Keratinocyte (primary cell): ENCODE measurements at regions not wholly inside any gene's neighbourhood (a gene's known extent, or its start where the extent isn't known, plus 50 kb on each side); places are given as distances from the start of the nearest gene placed in this dataset.

Experiments used
- DNase-seq: peaks from one replicate; pipeline ENCODE4 v3.0.0-alpha.2; 2011; ENCODE audit warnings: low read depth, missing footprints, low spot score
- FAIRE-seq: peaks from 2 replicates; lab custom pipeline; 2011; peaks lifted over from hg19 to GRCh38; lab: Jason Lieb, UNC
- H2AFZ ChIP-seq: 2 replicates; pipeline ENCODE4 v1.6.0; 2012; ENCODE audit warnings: low read length, control low read depth, inconsistent platforms; ENCODE audit not compliant: control insufficient read depth
- H3K27ac ChIP-seq: 2 replicates; pipeline ENCODE4 v1.5.1; 2011; ENCODE audit warnings: low read length; ENCODE audit not compliant: control insufficient read depth, insufficient read depth
- H3K27me3 ChIP-seq: 3 replicates; pipeline ENCODE4 v1.6.0; 2011; ENCODE audit warnings: low read length; ENCODE audit not compliant: control insufficient read depth, insufficient read depth; ENCODE audit errors: extremely low read depth
- H3K36me3 ChIP-seq, 2 experiments: 2 replicates in 1 of 2; 3 replicates in 1 of 2; pipeline ENCODE4 v1.5.1; 2011; ENCODE audit warnings: low read length in 2 of 2, mild to moderate bottlenecking in 1 of 2; ENCODE audit not compliant: control insufficient read depth in 2 of 2, insufficient read depth in 2 of 2; ENCODE audit errors: extremely low read depth in 1 of 2
- H3K4me1 ChIP-seq: 3 replicates; pipeline ENCODE4 v1.5.1; 2011; ENCODE audit warnings: low read length; ENCODE audit not compliant: control insufficient read depth, insufficient read depth; ENCODE audit errors: extremely low read depth
- H3K4me2 ChIP-seq: 3 replicates; pipeline ENCODE4 v1.6.0; 2011; ENCODE audit warnings: low read depth, low read length; ENCODE audit not compliant: control insufficient read depth, insufficient read depth; ENCODE audit errors: extremely low read depth
- H3K4me3 ChIP-seq, 3 experiments: fragments of 200-600 bp in 1 of 3; sonication (generic) in 1 of 3; 2 replicates in 2 of 3; 3 replicates in 1 of 3; pipeline ENCODE4 v1.5.1; 2011 to 2016; ENCODE audit warnings: low read length in 3 of 3, mild to moderate bottlenecking in 3 of 3, control low read depth in 2 of 3, inconsistent platforms in 1 of 3, low read depth in 1 of 3, mixed read lengths in 1 of 3, mixed run types in 1 of 3, moderate library complexity in 1 of 3; ENCODE audit not compliant: control insufficient read depth in 2 of 3, insufficient read depth in 2 of 3; ENCODE audit errors: extremely low read depth in 1 of 3
- H3K79me2 ChIP-seq: 2 replicates; pipeline ENCODE4 v1.6.0; 2012; ENCODE audit warnings: low read length; ENCODE audit not compliant: control insufficient read depth, insufficient read depth
- H3K9ac ChIP-seq: 3 replicates; pipeline ENCODE4 v1.6.0; 2011; ENCODE audit warnings: low read length; ENCODE audit not compliant: control insufficient read depth, insufficient read depth; ENCODE audit errors: extremely low read depth
- H3K9me1 ChIP-seq: 3 replicates; pipeline ENCODE4 v1.6.0; 2011; ENCODE audit warnings: low read length; ENCODE audit not compliant: control insufficient read depth, insufficient read depth; ENCODE audit errors: extremely low read depth
- H3K9me3 ChIP-seq: 2 replicates; pipeline ENCODE4 v1.5.1; 2012; ENCODE audit warnings: low read depth, low read length; ENCODE audit not compliant: control insufficient read depth
- H4K20me1 ChIP-seq: 3 replicates; pipeline ENCODE4 v1.6.0; 2011; ENCODE audit warnings: low read length; ENCODE audit not compliant: control insufficient read depth, insufficient read depth; ENCODE audit errors: extremely low read depth
- CTCF ChIP-seq, 3 experiments: IDR thresholded peaks in 1 of 3; conservative IDR thresholded peaks in 1 of 3; optimal IDR thresholded peaks in 1 of 3; 2 replicates in 2 of 3; 3 replicates in 1 of 3; pipeline versions ENCODE3 to v1.5.1; 2011; ENCODE audit warnings: low read length in 3 of 3, mild to moderate bottlenecking in 3 of 3, moderate library complexity in 2 of 3, control low read depth in 1 of 3, inconsistent platforms in 1 of 3; ENCODE audit not compliant: insufficient read depth in 2 of 3; ENCODE audit errors: extremely low read depth in 1 of 3
- EZH2 ChIP-seq: IDR thresholded peaks from one replicate; pipeline ENCODE4 v1.6.1; 2012; ENCODE audit warnings: inconsistent platforms, mild to moderate bottlenecking, low read length, moderate library complexity
- dilution Hi-C: fragments of 300-500 bp; cut with MboI; formaldehyde crosslinking; loops from one replicate; pipeline ENCODE4 v1.7.0; 2020; ENCODE audit warnings: low sequenced_read_pairs; ENCODE audit not compliant: extremely low pct_ligation_motif_present

- Histone ChIP-seq H3K9ac (no peak overlapping the region), H3K4me3 (no peak overlapping the region), H3K27ac (no peak overlapping the region), H2AFZ (no peak overlapping the region), H3K4me2 (no peak overlapping the region), H3K4me1 (no peaks in the 10 kb centered on the region), H3K79me2 (no peaks in the 10 kb centered on the region), H3K27me3 (no peaks in the 10 kb centered on the region), H3K9me3 (no peaks in the 10 kb centered on the region), H3K36me3 (no peaks in the 10 kb centered on the region), H4K20me1 (no peaks in the 10 kb centered on the region), H3K9me1 (no peaks in the 10 kb centered on the region)
- dilution Hi-C loops = no loop called here
- TF ChIP-seq EZH2 = no peak
- no peak for TF ChIP-seq CTCF (optimal IDR thresholded peaks at IDR 0.05 in 1 of 3, IDR thresholded peaks at IDR 0.05 in 1 of 3, conservative IDR thresholded peaks at IDR 0.05 in 1 of 3; ENCODE audit: extremely low read depth in 1 of 3, insufficient read depth in 2 of 3, low read length in 3 of 3)
- no peak for DNase-seq
- no peak for FAIRE-seq
Observed at GRCh38 chr10:18743926-18744325, 84.7 kb downstream of the ARL5B start.

- Histone ChIP-seq H3K4me1 (no peaks in the 10 kb centered on the region), H3K9ac (no peak overlapping the region), H3K9me3 (no peaks in the 10 kb centered on the region), H3K27ac (no peak overlapping the region), H3K27me3 (no peaks in the 10 kb centered on the region), H3K9me1 (no peaks in the 10 kb centered on the region), H4K20me1 (no peaks in the 10 kb centered on the region), H3K36me3 (no peaks in the 10 kb centered on the region), H3K79me2 (no peaks in the 10 kb centered on the region), H2AFZ (no peak overlapping the region), H3K4me3 (no peak overlapping the region), H3K4me2 (no peak overlapping the region)
- FAIRE-seq = no peak
- no peak for DNase-seq
- dilution Hi-C loops = no loop called here
- TF ChIP-seq CTCF (optimal IDR thresholded peaks at IDR 0.05 in 1 of 3, IDR thresholded peaks at IDR 0.05 in 1 of 3, conservative IDR thresholded peaks at IDR 0.05 in 1 of 3; ENCODE audit: extremely low read depth in 1 of 3, insufficient read depth in 2 of 3, low read length in 3 of 3) = no peak
- no peak for TF ChIP-seq EZH2
Observed at GRCh38 chr10:18753312-18753895, 94.2 kb downstream of the ARL5B start.
